ENCODE measurements at regions not wholly inside any gene's neighbourhood (a gene's known extent, or its start where the extent isn't known, plus 50 kb on each side); places are given as distances from the start of the nearest gene placed in this dataset.

GRCh38 chr4:163758032-163758431 is 263.5 kb downstream of the TMA16 start:
- Mint-ChIP-seq H3K4me1 (no peaks in the 10 kb centered on the region), H3K27me3 (ENCODE audit: low read depth) (no peaks in the 10 kb centered on the region), H3K36me3 (no peaks in the 10 kb centered on the region), H3K9me3 (no peaks in the 10 kb centered on the region), H3K27ac (no peak overlapping the region), H3K4me3 (no peak overlapping the region)
- no peak for DNase-seq (ENCODE audit: low spot score in 2 of 2, unreplicated experiment in 2 of 2)
- no peak for TF ChIP-seq CTCF (IDR thresholded peaks at IDR 0.05; ENCODE audit: unreplicated experiment)

- no peak for DNase-seq (ENCODE audit: low spot score in 2 of 2, unreplicated experiment in 2 of 2)
- Mint-ChIP-seq H3K36me3 (no peaks in the 10 kb centered on the region), H3K9me3 (no peaks in the 10 kb centered on the region), H3K27me3 (ENCODE audit: low read depth) (no peaks in the 10 kb centered on the region), H3K27ac (no peak overlapping the region), H3K4me3 (no peak overlapping the region), H3K4me1 (no peaks in the 10 kb centered on the region)
- TF ChIP-seq CTCF (IDR thresholded peaks at IDR 0.05; ENCODE audit: unreplicated experiment) = no peak
These were observed 268.3 kb downstream of the TMA16 start for GRCh38 chr4:163762741-163763140.

- DNase-seq (ENCODE audit: low spot score in 2 of 2, unreplicated experiment in 2 of 2) = no peak
- H3K27ac Mint-ChIP-seq = no peak overlapping the region
- H3K4me3 Mint-ChIP-seq = no peak overlapping the region
- no peaks in the 10 kb centered on the region for H3K27me3 Mint-ChIP-seq (ENCODE audit: low read depth)
- H3K4me1 Mint-ChIP-seq = no peaks in the 10 kb centered on the region
- no peaks in the 10 kb centered on the region for H3K36me3 Mint-ChIP-seq
- TF ChIP-seq CTCF (IDR thresholded peaks at IDR 0.05; ENCODE audit: unreplicated experiment) = no peak
- no peaks in the 10 kb centered on the region for H3K9me3 Mint-ChIP-seq
These were observed 270.1 kb downstream of the TMA16 start for GRCh38 chr4:163764569-163764968.

GRCh38 chr4:163768014-163768413 is 273.5 kb downstream of the TMA16 start:
- no peaks in the 10 kb centered on the region for H3K9me3 Mint-ChIP-seq

GRCh38 chr4:163772238-163772637 is 277.7 kb downstream of the TMA16 start:
- Mint-ChIP-seq H3K27ac (no peak overlapping the region), H3K9me3 (no peaks in the 10 kb centered on the region), H3K36me3 (no peaks in the 10 kb centered on the region), H3K4me3 (no peak overlapping the region), H3K27me3 (ENCODE audit: low read depth) (no peaks in the 10 kb centered on the region), H3K4me1 (no peaks in the 10 kb centered on the region)
- no peak for TF ChIP-seq CTCF (IDR thresholded peaks at IDR 0.05; ENCODE audit: unreplicated experiment)
- DNase-seq (ENCODE audit: low spot score in 2 of 2, unreplicated experiment in 2 of 2) = no peak

More at GRCh38 chr4:163768014-163768413, 273.5 kb downstream of the TMA16 start:
- Mint-ChIP-seq H3K36me3 (no peaks in the 10 kb centered on the region), H3K4me1 (no peaks in the 10 kb centered on the region), H3K27me3 (ENCODE audit: low read depth) (no peaks in the 10 kb centered on the region), H3K4me3 (no peak overlapping the region), H3K27ac (no peak overlapping the region)
- DNase-seq (ENCODE audit: low spot score in 2 of 2, unreplicated experiment in 2 of 2) = no peak
- TF ChIP-seq CTCF (IDR thresholded peaks at IDR 0.05; ENCODE audit: unreplicated experiment) = no peak

GRCh38 chr4:163773940-163774339 is 279.4 kb downstream of the TMA16 start:
- Mint-ChIP-seq H3K4me1 (no peaks in the 10 kb centered on the region), H3K27ac (no peak overlapping the region), H3K4me3 (no peak overlapping the region), H3K27me3 (ENCODE audit: low read depth) (no peaks in the 10 kb centered on the region), H3K9me3 (peaks cover 2% of the 10 kb centered on the region), H3K36me3 (no peaks in the 10 kb centered on the region)
- no peak for TF ChIP-seq CTCF (IDR thresholded peaks at IDR 0.05; ENCODE audit: unreplicated experiment)
- DNase-seq (ENCODE audit: low spot score in 2 of 2, unreplicated experiment in 2 of 2) = no peak
